ENCODE measurements at regions not wholly inside any gene's neighbourhood (a gene's known extent, or its start where the extent isn't known, plus 50 kb on each side); places are given as distances from the start of the nearest gene placed in this dataset.
A peak's percentile ranks its signal among the peaks of the same experiment; 100 is the strongest.

DNA sequence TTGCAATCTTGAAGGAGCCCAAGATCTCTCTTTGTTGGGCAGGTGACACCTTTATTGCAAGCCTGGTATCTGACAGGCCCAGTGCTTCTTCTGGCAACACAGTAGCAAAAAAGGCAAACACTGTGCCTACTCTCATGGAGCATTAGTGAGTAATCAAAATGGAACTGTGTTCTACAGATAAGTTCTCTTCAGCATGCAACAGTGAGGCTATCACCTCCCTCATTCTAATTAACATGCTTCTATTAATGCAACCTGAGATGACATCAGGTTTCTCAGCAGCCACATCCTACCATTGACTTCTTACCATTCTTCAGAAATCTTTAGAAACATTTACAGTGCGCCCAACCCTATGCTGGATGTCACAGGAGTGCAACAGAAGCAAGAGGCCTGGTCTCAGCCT lies 77.9 kb upstream of the KCNMA1 start:
- Histone ChIP-seq H3K27ac (replicated peaks in 1 of 4) (no peak overlapping the region), H3K36me3 (no peaks in the 10 kb centered on the region), H3K4me3 (no peak overlapping the region), H3K4me1 (peaks cover 8 to 14% (median 13%) of the 10 kb centered on the region in 4 donors), H3K27me3 (peaks cover 0 to 14% (median 0%) of the 10 kb centered on the region in 4 donors), H3K9me3 (no peaks in the 10 kb centered on the region)
- 82% methylated on average over 1 of the region's 1 CpG for WGBS
- intact Hi-C loops (cut with DNase I) = no loop called here
- DNase-seq (ENCODE audit: extremely low spot score) = peak; percentile 79
- TF ChIP-seq POLR2A (IDR thresholded peaks at IDR 0.05; ENCODE audit: low read depth) (no peak), POLR2AphosphoS5 (IDR thresholded peaks at IDR 0.05) (no peak), EP300 (IDR thresholded peaks at IDR 0.05) (no peak)
- TF ChIP-seq, protein P1, sequence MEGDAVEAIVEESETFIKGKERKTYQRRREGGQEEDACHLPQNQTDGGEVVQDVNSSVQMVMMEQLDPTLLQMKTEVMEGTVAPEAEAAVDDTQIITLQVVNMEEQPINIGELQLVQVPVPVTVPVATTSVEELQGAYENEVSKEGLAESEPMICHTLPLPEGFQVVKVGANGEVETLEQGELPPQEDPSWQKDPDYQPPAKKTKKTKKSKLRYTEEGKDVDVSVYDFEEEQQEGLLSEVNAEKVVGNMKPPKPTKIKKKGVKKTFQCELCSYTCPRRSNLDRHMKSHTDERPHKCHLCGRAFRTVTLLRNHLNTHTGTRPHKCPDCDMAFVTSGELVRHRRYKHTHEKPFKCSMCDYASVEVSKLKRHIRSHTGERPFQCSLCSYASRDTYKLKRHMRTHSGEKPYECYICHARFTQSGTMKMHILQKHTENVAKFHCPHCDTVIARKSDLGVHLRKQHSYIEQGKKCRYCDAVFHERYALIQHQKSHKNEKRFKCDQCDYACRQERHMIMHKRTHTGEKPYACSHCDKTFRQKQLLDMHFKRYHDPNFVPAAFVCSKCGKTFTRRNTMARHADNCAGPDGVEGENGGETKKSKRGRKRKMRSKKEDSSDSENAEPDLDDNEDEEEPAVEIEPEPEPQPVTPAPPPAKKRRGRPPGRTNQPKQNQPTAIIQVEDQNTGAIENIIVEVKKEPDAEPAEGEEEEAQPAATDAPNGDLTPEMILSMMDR (IDR thresholded peaks at IDR 0.05) = no peak

DNA sequence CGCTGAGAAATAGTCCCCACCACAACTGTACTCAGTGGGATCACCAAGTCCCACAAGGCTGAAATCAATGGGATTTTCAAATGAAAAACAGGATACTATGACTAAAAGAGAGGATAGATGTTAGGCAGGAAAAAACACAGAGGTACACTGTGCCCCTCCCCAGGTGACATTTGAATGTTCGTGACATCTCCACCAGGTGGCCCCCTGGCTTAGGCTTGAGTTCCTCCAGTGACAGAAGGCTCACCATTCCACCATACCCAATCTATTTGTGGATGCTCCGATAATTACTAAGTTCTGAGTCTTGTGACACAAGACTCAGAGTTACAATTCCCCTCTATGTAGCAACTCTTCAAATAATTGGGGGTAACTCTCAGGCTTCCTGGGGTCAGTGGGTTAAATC lies 77.5 kb upstream of the KCNMA1 start:
- H3K36me3 ChIP-seq = no peaks in the 10 kb centered on the region
- TF ChIP-seq POLR2AphosphoS5 (IDR thresholded peaks at IDR 0.05) (no peak), POLR2A (IDR thresholded peaks at IDR 0.05; ENCODE audit: low read depth) (no peak), EP300 (IDR thresholded peaks at IDR 0.05) (no peak)
- TF ChIP-seq, protein P1 (IDR thresholded peaks at IDR 0.05) = no peak
- 82% methylated on average over 3 of the region's 3 CpGs for WGBS
- peak; percentile 77 for DNase-seq (ENCODE audit: extremely low spot score)
- H3K27me3 ChIP-seq = peaks cover 0 to 14% (median 0%) of the 10 kb centered on the region in 4 donors
- no peak overlapping the region for H3K4me3 ChIP-seq
- H3K27ac ChIP-seq (replicated peaks in 1 of 4) = no peak overlapping the region
- no peaks in the 10 kb centered on the region for H3K9me3 ChIP-seq
- intact Hi-C loops (cut with DNase I) = no loop called here
- H3K4me1 ChIP-seq = peaks cover 8 to 15% (median 13%) of the 10 kb centered on the region in 4 donors

DNA sequence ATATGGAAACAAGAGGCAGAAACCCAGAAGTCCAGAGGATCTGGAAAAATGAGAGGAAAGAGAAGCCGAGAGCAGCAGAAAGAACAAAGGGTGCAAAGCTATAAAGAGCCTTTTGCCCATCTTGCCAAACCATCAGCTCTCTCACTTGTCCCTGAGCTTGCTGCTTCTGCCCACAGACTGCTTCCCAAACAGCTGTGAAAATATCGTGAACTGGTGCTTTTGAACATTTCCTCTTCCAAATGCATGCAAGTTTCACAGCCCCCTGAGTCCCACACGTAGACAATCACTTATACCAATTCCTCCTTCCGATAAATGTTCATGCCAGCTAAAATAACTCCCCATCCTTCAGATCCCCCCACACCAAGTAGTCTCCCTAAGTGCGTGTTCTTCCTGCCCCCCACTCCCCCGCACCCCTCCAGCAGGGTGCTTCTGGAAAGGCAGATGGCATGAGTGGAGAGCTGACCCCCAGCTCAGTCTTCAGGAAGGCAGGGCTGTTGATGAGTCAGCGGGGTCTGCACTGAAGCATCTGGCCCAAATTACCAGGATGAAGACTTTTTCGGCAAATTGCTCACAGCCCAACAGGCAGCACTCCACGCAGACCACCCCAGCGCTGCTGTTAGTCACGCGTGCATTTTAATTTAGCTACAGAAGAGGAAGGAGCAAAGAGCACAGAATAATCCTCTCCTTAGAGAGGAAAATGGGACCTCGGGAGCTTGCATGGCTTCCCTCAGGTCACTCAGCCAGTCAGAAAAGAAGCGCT lies 76.1 kb upstream of the KCNMA1 start:
- Histone ChIP-seq H3K9me3 (no peaks in the 10 kb centered on the region), H3K27me3 (peaks cover 0 to 14% (median 0%) of the 10 kb centered on the region in 4 donors), H3K4me3 (no peak overlapping the region), H3K27ac (replicated peaks in 1 of 4) (no peak overlapping the region), H3K4me1 (peaks cover 8 to 15% (median 13%) of the 10 kb centered on the region in 4 donors), H3K36me3 (no peaks in the 10 kb centered on the region)
- intact Hi-C loops (cut with DNase I) = loop anchor here (5.0 kb wide), 1 partner anchor 546 kb away; no protein-coding TSS in a partner anchor
- peak; percentile 89 for DNase-seq (ENCODE audit: extremely low spot score)
- no peak for TF ChIP-seq POLR2A (IDR thresholded peaks at IDR 0.05; ENCODE audit: low read depth)
- TF ChIP-seq, protein P1 (IDR thresholded peaks at IDR 0.05) = no peak
- no peak for TF ChIP-seq POLR2AphosphoS5 (IDR thresholded peaks at IDR 0.05)
- no peak for TF ChIP-seq EP300 (IDR thresholded peaks at IDR 0.05)
- 81% methylated on average over 14 of the region's 14 CpGs for WGBS

DNA sequence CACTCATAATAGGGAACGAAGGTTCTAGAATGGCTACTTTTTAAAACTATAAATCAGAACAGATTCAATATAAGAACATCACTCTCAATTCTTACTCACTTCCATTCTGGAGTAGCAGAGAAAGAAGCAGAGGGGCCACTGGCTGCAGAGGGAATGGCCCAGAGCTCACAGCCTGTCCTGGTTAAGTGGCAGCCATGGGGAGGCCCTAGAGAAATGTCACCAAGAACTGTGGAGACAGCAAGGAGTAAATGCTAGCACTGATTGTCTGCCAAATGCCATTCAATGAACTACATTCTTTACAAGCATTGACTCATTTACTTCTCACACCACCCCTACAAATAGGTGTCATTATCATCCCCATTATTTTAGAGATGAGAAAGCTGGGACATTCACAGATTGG lies 74.6 kb upstream of the KCNMA1 start:
- TF ChIP-seq POLR2A (IDR thresholded peaks at IDR 0.05; ENCODE audit: low read depth) (no peak), POLR2AphosphoS5 (IDR thresholded peaks at IDR 0.05) (no peak)
- peak; percentile 0 for DNase-seq (ENCODE audit: extremely low spot score)
- no peaks in the 10 kb centered on the region for H3K36me3 ChIP-seq
- H3K4me1 ChIP-seq = peaks cover 8 to 15% (median 13%) of the 10 kb centered on the region in 4 donors
- 96% methylated on average over 1 of the region's 1 CpG for WGBS
- intact Hi-C loops (cut with DNase I) = loop anchor here (5.0 kb wide), 1 partner anchor 545 kb away; no protein-coding TSS in a partner anchor
- H3K4me3 ChIP-seq = no peak overlapping the region
- H3K27me3 ChIP-seq = peaks cover 0 to 14% (median 0%) of the 10 kb centered on the region in 4 donors
- no peaks in the 10 kb centered on the region for H3K9me3 ChIP-seq
- no peak overlapping the region for H3K27ac ChIP-seq (replicated peaks in 1 of 4)

DNA sequence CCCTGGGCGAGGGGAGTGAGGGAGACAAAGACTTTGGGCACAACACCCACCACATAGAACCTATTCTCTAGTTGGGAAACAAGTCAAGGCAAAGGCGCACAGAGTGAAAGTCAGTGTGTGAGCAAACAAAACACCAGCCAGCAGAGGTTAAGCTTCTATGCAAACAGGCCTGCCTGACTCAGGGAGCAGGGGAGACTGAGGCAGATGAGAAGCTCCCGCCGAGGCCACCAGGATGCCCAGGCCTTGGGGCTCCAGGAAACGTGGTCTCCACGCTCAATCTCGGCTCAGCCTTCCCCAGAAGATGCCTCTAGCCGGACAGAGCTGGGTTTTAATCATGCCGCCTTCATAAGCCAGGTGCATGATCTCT lies 74.1 kb upstream of the KCNMA1 start:
- Histone ChIP-seq H3K4me1 (peaks cover 8 to 15% (median 13%) of the 10 kb centered on the region in 4 donors), H3K9me3 (no peaks in the 10 kb centered on the region), H3K36me3 (no peaks in the 10 kb centered on the region), H3K4me3 (peak overlapping the region; percentile 55 to 64 (median 57)), H3K27me3 (peaks cover 0 to 14% (median 0%) of the 10 kb centered on the region in 4 donors), H3K27ac (replicated peaks in 1 of 4) (no peak overlapping the region)
- WGBS = 48% methylated on average over 8 of the region's 9 CpGs
- intact Hi-C loops (cut with DNase I) = loop anchor here (5.0 kb wide), 1 partner anchor 544 kb away; no protein-coding TSS in a partner anchor
- DNase-seq (ENCODE audit: extremely low spot score) = no peak
- TF ChIP-seq EP300 (IDR thresholded peaks at IDR 0.05) (no peak), POLR2A (IDR thresholded peaks at IDR 0.05; ENCODE audit: low read depth) (no peak), POLR2AphosphoS5 (IDR thresholded peaks at IDR 0.05) (no peak)
- TF ChIP-seq, protein P1 (IDR thresholded peaks at IDR 0.05) = no peak

Data from esophagus muscularis mucosa (tissue), 4 donors.